GM10266 (cell line): ENCODE measurements at regions not wholly inside any gene's neighbourhood (a gene's known extent, or its start where the extent isn't known, plus 50 kb on each side); places are given as distances from the start of the nearest gene placed in this dataset.
"Not testable (repeated sequence)": the region's sequence is repeated elsewhere in the genome, so short reads cannot be mapped to it uniquely, and the experiment has no call there.

Source experiments
- DNase-seq: peaks from one replicate; pipeline ENCODE4 v3.0.0; 2012; ENCODE audit errors: extremely low spot score
- TF ChIP-seq, protein P1 (sequence below): IDR thresholded peaks from 2 replicates; pipeline ENCODE4 v1.5.1; 2012; ENCODE audit warnings: mild to moderate bottlenecking, low read depth; ENCODE audit not compliant: control insufficient read depth, insufficient read depth; ENCODE audit errors: missing control alignments

DNA sequence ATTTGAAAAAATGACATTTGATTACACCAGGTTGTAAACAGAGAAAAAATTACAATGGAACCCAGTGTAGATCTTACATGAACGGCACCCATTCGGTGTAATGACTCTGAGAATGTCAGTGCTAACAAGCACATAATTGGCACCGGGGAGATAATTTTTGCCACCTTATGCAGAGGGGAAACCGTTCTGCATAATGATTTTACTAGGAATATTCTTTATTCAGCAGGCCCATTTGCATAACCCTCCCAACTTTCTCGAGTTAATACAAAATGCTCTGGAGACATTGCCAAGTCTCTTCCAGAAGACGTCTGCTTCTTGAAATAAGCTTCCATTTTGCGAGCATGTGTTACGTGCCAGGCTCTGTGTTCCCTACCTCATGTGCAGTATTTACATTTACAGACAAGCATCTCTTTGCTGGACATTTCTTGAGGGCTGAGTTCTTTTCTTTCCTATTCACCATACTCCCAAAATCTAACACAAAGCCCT is 275.8 kb downstream of the MIAT start:
- no peak for DNase-seq
- TF ChIP-seq, protein P1, sequence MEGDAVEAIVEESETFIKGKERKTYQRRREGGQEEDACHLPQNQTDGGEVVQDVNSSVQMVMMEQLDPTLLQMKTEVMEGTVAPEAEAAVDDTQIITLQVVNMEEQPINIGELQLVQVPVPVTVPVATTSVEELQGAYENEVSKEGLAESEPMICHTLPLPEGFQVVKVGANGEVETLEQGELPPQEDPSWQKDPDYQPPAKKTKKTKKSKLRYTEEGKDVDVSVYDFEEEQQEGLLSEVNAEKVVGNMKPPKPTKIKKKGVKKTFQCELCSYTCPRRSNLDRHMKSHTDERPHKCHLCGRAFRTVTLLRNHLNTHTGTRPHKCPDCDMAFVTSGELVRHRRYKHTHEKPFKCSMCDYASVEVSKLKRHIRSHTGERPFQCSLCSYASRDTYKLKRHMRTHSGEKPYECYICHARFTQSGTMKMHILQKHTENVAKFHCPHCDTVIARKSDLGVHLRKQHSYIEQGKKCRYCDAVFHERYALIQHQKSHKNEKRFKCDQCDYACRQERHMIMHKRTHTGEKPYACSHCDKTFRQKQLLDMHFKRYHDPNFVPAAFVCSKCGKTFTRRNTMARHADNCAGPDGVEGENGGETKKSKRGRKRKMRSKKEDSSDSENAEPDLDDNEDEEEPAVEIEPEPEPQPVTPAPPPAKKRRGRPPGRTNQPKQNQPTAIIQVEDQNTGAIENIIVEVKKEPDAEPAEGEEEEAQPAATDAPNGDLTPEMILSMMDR: no peak

DNA sequence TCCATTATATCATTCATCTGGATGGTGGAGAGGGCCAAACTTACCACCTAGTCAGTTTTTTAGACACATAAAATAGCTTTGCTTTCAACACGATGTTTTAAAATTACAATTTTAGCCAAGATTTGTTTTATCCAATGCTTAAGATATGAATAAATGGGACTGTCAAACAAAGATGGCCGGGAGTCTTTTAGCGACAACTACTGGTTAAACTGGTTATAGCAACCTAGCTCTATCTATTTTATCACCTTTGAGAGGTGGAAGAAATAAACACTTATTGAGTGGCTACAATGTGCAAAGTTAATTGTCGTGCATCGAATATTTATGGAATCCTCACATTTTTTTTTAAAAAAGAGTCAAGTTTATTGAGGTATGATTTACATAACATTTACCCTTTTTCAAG is 279.8 kb downstream of the MIAT start:
- DNase-seq: no peak
- TF ChIP-seq, protein P1: no peak

DNA sequence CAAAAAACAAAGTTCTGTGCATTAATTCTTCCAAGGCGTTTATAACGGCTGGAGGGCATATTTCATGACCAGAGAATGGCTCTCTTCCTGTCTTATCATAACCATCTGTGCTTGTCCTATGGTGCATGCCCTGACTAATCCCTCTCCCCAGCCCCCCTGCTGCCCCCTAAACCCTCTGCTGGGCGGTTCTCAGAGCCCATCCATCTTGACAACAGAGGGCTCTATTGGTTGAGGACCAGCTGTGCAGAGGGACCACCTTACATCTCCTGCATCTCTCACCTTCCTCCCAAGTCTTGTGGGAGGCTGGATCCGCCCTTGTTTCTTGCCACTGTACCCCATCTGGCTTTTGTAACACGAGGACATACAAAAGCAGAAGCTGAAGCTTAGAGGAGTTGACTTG is 282.1 kb downstream of the MIAT start:
- TF ChIP-seq, protein P1: no peak
- DNase-seq: no peak

DNA sequence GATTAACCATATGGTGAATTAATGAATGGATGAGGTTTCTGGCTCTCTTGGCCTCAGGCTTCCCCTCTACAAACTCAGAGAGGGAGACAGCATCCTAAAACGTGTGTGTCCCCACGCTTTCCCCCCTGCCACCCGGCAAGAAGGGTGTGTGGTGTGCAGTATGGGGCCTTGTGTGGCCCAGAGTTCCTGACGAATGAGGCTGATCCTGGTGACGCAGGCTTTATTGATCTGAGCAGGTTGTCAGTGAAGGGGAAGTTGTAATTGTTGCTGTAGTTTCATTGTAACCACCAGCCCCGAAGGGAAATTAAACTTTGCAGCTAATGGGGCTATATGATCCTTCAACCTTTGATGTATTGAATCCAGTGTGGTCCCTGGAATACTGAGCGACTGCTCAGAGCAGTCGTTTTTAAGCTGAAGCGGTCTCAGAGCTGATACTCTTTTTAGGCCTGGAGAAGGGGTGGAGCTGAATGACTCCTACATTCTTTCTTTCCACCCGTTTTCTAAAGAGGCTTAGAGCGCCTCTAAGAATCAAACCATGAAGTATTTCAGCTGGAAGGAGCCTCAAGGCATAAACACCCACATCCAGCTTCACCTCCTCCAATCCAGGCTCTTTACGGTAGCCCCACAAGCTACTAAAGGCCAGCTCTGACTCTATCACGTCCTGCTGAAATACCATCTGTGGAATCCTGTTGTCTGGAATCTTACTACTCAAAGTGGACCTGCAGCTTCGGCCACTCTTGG is 284.7 kb downstream of the MIAT start:
- no peak for DNase-seq

DNA sequence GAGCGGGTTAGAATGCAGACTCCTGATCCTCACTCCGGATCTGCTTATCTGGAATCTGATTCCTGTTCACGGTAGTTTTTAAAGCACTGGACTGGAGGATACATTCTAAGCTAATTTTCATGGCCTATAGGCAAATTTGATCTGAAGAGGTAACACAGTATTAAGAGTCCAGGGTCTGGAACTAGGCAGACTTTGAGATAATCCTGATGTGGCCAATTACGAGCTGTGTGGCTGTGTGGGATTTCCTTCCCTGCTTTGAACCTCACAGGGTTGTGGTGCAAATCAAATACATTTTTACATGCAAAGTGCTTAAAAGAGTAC is 285.2 kb downstream of the MIAT start:
- TF ChIP-seq, protein P1: no peak
- DNase-seq: no peak

More for the DNA sequence above, 284.7 kb downstream of the MIAT start:
- TF ChIP-seq, protein P1: no peak

DNA sequence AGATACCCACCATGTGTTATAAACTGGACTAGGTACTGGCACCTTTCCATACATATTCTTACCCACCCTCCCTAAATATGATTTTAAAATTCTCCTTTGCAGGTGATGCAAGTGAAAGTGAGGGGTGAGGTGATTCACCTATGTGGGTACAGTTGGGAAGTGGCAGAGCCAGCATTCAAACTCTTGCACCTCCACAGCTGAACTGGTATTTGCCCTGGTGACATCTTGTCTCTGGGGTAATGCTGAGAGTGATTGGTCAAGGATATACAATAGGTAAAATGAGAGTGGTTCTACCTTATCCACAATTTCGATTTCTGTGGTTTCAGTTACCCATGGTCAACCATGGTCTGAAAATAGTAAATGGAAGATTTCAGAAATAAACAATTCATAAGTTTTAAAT is 288.2 kb downstream of the MIAT start:
- TF ChIP-seq, protein P1: no peak
- no peak for DNase-seq

DNA sequence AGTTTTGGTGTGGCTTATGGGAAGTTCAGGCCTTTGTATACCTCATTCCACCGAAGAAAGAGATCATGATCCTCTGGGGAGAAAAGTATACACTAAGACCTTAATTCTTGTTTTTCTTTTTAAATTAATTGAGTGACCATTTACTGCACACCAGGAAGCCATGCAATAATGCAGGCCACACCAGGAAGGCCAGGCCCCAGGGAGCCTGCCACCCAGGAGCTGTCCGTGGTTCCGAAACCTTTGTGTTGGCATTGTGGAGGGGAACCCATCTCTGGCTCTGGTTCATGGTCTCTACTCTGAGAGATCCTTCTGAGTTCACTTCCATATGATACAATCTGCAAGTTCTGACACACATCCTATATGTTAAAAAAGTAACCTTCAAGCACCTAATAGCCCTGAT is 291.8 kb downstream of the MIAT start:
- no peak for DNase-seq
- TF ChIP-seq, protein P1: no peak

DNA sequence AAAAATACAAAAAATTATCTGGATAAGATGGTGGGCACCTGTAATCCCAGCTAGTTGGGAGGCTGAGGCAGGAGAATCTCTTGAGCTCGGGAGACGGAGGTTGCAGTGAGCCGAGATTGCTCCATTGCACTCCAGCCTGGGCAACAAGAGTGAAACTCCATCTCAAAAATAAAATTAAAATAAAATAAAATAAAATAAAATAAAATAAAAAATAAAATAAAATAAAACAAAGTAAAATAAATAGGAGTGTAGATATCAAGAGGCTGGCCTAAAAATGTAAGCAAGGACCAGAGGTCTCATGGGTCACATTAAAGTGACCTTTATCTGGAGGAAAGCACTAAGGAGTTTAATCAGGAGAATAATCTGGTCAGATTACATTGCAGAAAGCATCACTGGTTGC is 293.8 kb downstream of the MIAT start:
- not testable (repeated sequence) for DNase-seq
